ENCODE measurements at regions not wholly inside any gene's neighbourhood (a gene's known extent, or its start where the extent isn't known, plus 50 kb on each side); places are given as distances from the start of the nearest gene placed in this dataset.

- DNase-seq (ENCODE audit: low spot score) = no peak
- Histone ChIP-seq H3K4me3 (ENCODE audit: low read depth in 1 of 3, low read length in 3 of 3) (no peak overlapping the region), H3K9me3 (ENCODE audit: control insufficient read depth in 4 of 4, low read length in 3 of 4) (no peaks in the 10 kb centered on the region), H3K4me1 (ENCODE audit: control insufficient read depth in 4 of 4, insufficient read depth in 4 of 4, low read length in 3 of 4) (no peaks in the 10 kb centered on the region), H3K9ac (ENCODE audit: low read depth in 1 of 2, low read length in 2 of 2) (no peak overlapping the region), H3K36me3 (ENCODE audit: control insufficient read depth in 4 of 4, insufficient read depth in 3 of 4, low read depth in 1 of 4, low read length in 3 of 4) (no peaks in the 10 kb centered on the region), H3K27me3 (ENCODE audit: control insufficient read depth in 4 of 4, insufficient read depth in 4 of 4, low read length in 3 of 4) (no peaks in the 10 kb centered on the region), H3K27ac (ENCODE audit: low read depth in 1 of 2, low read length in 2 of 2) (no peak overlapping the region)
- 79% methylated on average over 10 of the region's 10 CpGs for WGBS
- TF ChIP-seq GABPA (IDR thresholded peaks at IDR 0.05 in 1 of 2, conservative IDR thresholded peaks at IDR 0.05 in 1 of 2) = no peak
- no peak for TF ChIP-seq HNF4A (conservative IDR thresholded peaks at IDR 0.05)
- no peak for TF ChIP-seq FOXA2 (IDR thresholded peaks at IDR 0.05)
- TF ChIP-seq RXRA (IDR thresholded peaks at IDR 0.05) = no peak
- TF ChIP-seq HNF4G (IDR thresholded peaks at IDR 0.05) = no peak
- no peak for TF ChIP-seq NR2F2 (IDR thresholded peaks at IDR 0.05)
- no peak for TF ChIP-seq EGR1 (IDR thresholded peaks at IDR 0.05; ENCODE audit: low read depth in 2 of 2)
- TF ChIP-seq RAD21 (IDR thresholded peaks at IDR 0.05) = no peak
- no peak for TF ChIP-seq REST (IDR thresholded peaks at IDR 0.05)
- TF ChIP-seq TAF1 (conservative IDR thresholded peaks at IDR 0.05) = no peak
- TF ChIP-seq, protein P1, sequence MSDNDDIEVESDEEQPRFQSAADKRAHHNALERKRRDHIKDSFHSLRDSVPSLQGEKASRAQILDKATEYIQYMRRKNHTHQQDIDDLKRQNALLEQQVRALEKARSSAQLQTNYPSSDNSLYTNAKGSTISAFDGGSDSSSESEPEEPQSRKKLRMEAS (IDR thresholded peaks at IDR 0.05) = no peak
- no peak for TF ChIP-seq CTCF (IDR thresholded peaks at IDR 0.05; ENCODE audit: low read depth, low read length, missing input control)
- TF ChIP-seq, protein P2, sequence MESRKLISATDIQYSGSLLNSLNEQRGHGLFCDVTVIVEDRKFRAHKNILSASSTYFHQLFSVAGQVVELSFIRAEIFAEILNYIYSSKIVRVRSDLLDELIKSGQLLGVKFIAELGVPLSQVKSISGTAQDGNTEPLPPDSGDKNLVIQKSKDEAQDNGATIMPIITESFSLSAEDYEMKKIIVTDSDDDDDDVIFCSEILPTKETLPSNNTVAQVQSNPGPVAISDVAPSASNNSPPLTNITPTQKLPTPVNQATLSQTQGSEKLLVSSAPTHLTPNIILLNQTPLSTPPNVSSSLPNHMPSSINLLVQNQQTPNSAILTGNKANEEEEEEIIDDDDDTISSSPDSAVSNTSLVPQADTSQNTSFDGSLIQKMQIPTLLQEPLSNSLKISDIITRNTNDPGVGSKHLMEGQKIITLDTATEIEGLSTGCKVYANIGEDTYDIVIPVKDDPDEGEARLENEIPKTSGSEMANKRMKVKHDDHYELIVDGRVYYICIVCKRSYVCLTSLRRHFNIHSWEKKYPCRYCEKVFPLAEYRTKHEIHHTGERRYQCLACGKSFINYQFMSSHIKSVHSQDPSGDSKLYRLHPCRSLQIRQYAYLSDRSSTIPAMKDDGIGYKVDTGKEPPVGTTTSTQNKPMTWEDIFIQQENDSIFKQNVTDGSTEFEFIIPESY (IDR thresholded peaks at IDR 0.05) = no peak
- TF ChIP-seq FOXA1 (IDR thresholded peaks at IDR 0.05) = no peak
- TF ChIP-seq, protein P3, sequence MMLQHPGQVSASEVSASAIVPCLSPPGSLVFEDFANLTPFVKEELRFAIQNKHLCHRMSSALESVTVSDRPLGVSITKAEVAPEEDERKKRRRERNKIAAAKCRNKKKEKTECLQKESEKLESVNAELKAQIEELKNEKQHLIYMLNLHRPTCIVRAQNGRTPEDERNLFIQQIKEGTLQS (IDR thresholded peaks at IDR 0.05) = no peak
- no peak for TF ChIP-seq YY1 (IDR thresholded peaks at IDR 0.05)
- no peak for TF ChIP-seq SP1 (IDR thresholded peaks at IDR 0.05)
- no peak for TF ChIP-seq JUND (IDR thresholded peaks at IDR 0.05)
Measured at GRCh38 chr7:153698046-153698445, 354.2 kb upstream of the DPP6 start.

Data from liver (tissue), 8 donors.